ENCODE measurements at regions not wholly inside any gene's neighbourhood (a gene's known extent, or its start where the extent isn't known, plus 50 kb on each side); places are given as distances from the start of the nearest gene placed in this dataset.
"Not testable (repeated sequence)": the region's sequence is repeated elsewhere in the genome, so short reads cannot be mapped to it uniquely, and the experiment has no call there.

- no peaks in the 10 kb centered on the region for H3K9me3 Mint-ChIP-seq
- H3K4me3 Mint-ChIP-seq = no peak overlapping the region
- peak; percentile 38 for ATAC-seq (replicated peaks)
- H3K27me3 Mint-ChIP-seq = peaks cover 7% of the 10 kb centered on the region
- no peaks in the 10 kb centered on the region for H3K4me1 Mint-ChIP-seq
- no peaks in the 10 kb centered on the region for H3K36me3 Mint-ChIP-seq (ENCODE audit: low read depth)
- H3K27ac Mint-ChIP-seq = no peak overlapping the region
These were observed 97.5 kb downstream of the SH3YL1 start for GRCh38 chr2:166381-166780.

GRCh38 chr2:165530-165929, 98.3 kb downstream of the SH3YL1 start:
- H3K27me3 Mint-ChIP-seq = peaks cover 12% of the 10 kb centered on the region
- ATAC-seq (replicated peaks) = no peak
- no peak overlapping the region for H3K4me3 Mint-ChIP-seq
- no peaks in the 10 kb centered on the region for H3K36me3 Mint-ChIP-seq (ENCODE audit: low read depth)
- no peak overlapping the region for H3K27ac Mint-ChIP-seq
- H3K4me1 Mint-ChIP-seq = no peaks in the 10 kb centered on the region
- H3K9me3 Mint-ChIP-seq = no peaks in the 10 kb centered on the region

GRCh38 chr2:162473-163382, 101.1 kb downstream of the SH3YL1 start:
- Mint-ChIP-seq H3K36me3 (ENCODE audit: low read depth) (no peaks in the 10 kb centered on the region), H3K27me3 (peaks cover 20% of the 10 kb centered on the region), H3K4me1 (no peaks in the 10 kb centered on the region), H3K27ac (no peak overlapping the region), H3K9me3 (no peaks in the 10 kb centered on the region), H3K4me3 (no peak overlapping the region)
- no peak for ATAC-seq (replicated peaks)

- Mint-ChIP-seq H3K27ac (no peak overlapping the region), H3K27me3 (peaks cover 20% of the 10 kb centered on the region), H3K4me1 (no peaks in the 10 kb centered on the region), H3K9me3 (no peaks in the 10 kb centered on the region), H3K36me3 (ENCODE audit: low read depth) (no peaks in the 10 kb centered on the region), H3K4me3 (no peak overlapping the region)
- ATAC-seq (replicated peaks) = no peak
These were observed 102.1 kb downstream of the SH3YL1 start for GRCh38 chr2:161729-162128.

- no peaks in the 10 kb centered on the region for H3K36me3 Mint-ChIP-seq (ENCODE audit: low read depth)
- peaks cover 22% of the 10 kb centered on the region for H3K27me3 Mint-ChIP-seq
- H3K9me3 Mint-ChIP-seq = no peaks in the 10 kb centered on the region
These were observed 105.4 kb upstream of the FAM110C start for GRCh38 chr2:151553-152334.

GRCh38 chr2:145407-145806, 99.1 kb upstream of the FAM110C start:
- H3K36me3 Mint-ChIP-seq (ENCODE audit: low read depth) = no peaks in the 10 kb centered on the region
- H3K4me1 Mint-ChIP-seq = no peaks in the 10 kb centered on the region
- H3K4me3 Mint-ChIP-seq = no peak overlapping the region
- H3K9me3 Mint-ChIP-seq = no peaks in the 10 kb centered on the region
- ATAC-seq (replicated peaks) = no peak
- H3K27ac Mint-ChIP-seq = no peak overlapping the region
- H3K27me3 Mint-ChIP-seq = peaks cover 18% of the 10 kb centered on the region

More at GRCh38 chr2:151553-152334, 105.4 kb upstream of the FAM110C start:
- no peak overlapping the region for H3K4me3 Mint-ChIP-seq
- no peaks in the 10 kb centered on the region for H3K4me1 Mint-ChIP-seq
- no peak for ATAC-seq (replicated peaks)
- no peak overlapping the region for H3K27ac Mint-ChIP-seq

GRCh38 chr2:141611-142010, 95.3 kb upstream of the FAM110C start:
- Mint-ChIP-seq H3K4me1 (no peaks in the 10 kb centered on the region), H3K27me3 (peaks cover 20% of the 10 kb centered on the region), H3K36me3 (ENCODE audit: low read depth) (no peaks in the 10 kb centered on the region), H3K4me3 (no peak overlapping the region), H3K9me3 (no peaks in the 10 kb centered on the region), H3K27ac (no peak overlapping the region)
- no peak for ATAC-seq (replicated peaks)

- H3K27me3 Mint-ChIP-seq = peaks cover 32% of the 10 kb centered on the region
- no peak for ATAC-seq (replicated peaks)
- no peak overlapping the region for H3K4me3 Mint-ChIP-seq
- H3K36me3 Mint-ChIP-seq (ENCODE audit: low read depth) = no peaks in the 10 kb centered on the region
- no peaks in the 10 kb centered on the region for H3K9me3 Mint-ChIP-seq
- no peak overlapping the region for H3K27ac Mint-ChIP-seq
- H3K4me1 Mint-ChIP-seq = no peaks in the 10 kb centered on the region
These were observed 90.4 kb upstream of the FAM110C start for GRCh38 chr2:136666-137065.

- ATAC-seq (replicated peaks) = no peak
- peaks cover 27% of the 10 kb centered on the region for H3K27me3 Mint-ChIP-seq
- H3K27ac Mint-ChIP-seq = no peak overlapping the region
- H3K9me3 Mint-ChIP-seq = no peaks in the 10 kb centered on the region
- H3K36me3 Mint-ChIP-seq (ENCODE audit: low read depth) = no peaks in the 10 kb centered on the region
- no peaks in the 10 kb centered on the region for H3K4me1 Mint-ChIP-seq
- H3K4me3 Mint-ChIP-seq = no peak overlapping the region
These were observed 87.6 kb upstream of the FAM110C start for GRCh38 chr2:133675-134593.

- H3K4me1 Mint-ChIP-seq; H3K4me3 Mint-ChIP-seq; H3K36me3 Mint-ChIP-seq (ENCODE audit: low read depth); H3K9me3 Mint-ChIP-seq; ATAC-seq (replicated peaks); H3K27ac Mint-ChIP-seq: not testable (repeated sequence)
- peaks cover 32% of the 10 kb centered on the region for H3K27me3 Mint-ChIP-seq
These were observed 80.5 kb upstream of the FAM110C start for GRCh38 chr2:126769-127168.

GRCh38 chr2:124241-124880, 78.1 kb upstream of the FAM110C start:
- H3K9me3 Mint-ChIP-seq = no peaks in the 10 kb centered on the region
- no peak overlapping the region for H3K4me3 Mint-ChIP-seq
- no peaks in the 10 kb centered on the region for H3K36me3 Mint-ChIP-seq (ENCODE audit: low read depth)
- H3K27ac Mint-ChIP-seq = no peak overlapping the region
- peaks cover 21% of the 10 kb centered on the region for H3K27me3 Mint-ChIP-seq
- H3K4me1 Mint-ChIP-seq = peaks cover 4% of the 10 kb centered on the region
- ATAC-seq (replicated peaks) = no peak

GRCh38 chr2:116953-117352, 70.6 kb upstream of the FAM110C start:
- Mint-ChIP-seq H3K4me3 (no peak overlapping the region), H3K27ac (no peak overlapping the region), H3K27me3 (peaks cover 28% of the 10 kb centered on the region), H3K4me1 (no peaks in the 10 kb centered on the region), H3K9me3 (no peaks in the 10 kb centered on the region), H3K36me3 (ENCODE audit: low read depth) (no peaks in the 10 kb centered on the region)
- no peak for ATAC-seq (replicated peaks)

GRCh38 chr2:115303-115702, 69.0 kb upstream of the FAM110C start:
- H3K36me3 Mint-ChIP-seq (ENCODE audit: low read depth) = no peaks in the 10 kb centered on the region
- no peaks in the 10 kb centered on the region for H3K9me3 Mint-ChIP-seq
- H3K27me3 Mint-ChIP-seq = peaks cover 30% of the 10 kb centered on the region
- H3K27ac Mint-ChIP-seq = no peak overlapping the region
- no peak for ATAC-seq (replicated peaks)
- no peaks in the 10 kb centered on the region for H3K4me1 Mint-ChIP-seq
- no peak overlapping the region for H3K4me3 Mint-ChIP-seq

GRCh38 chr2:114616-115015, 68.3 kb upstream of the FAM110C start:
- H3K9me3 Mint-ChIP-seq = no peaks in the 10 kb centered on the region
- no peaks in the 10 kb centered on the region for H3K4me1 Mint-ChIP-seq

More at GRCh38 chr2:114616-115015, 68.3 kb upstream of the FAM110C start:
- peaks cover 30% of the 10 kb centered on the region for H3K27me3 Mint-ChIP-seq
- ATAC-seq (replicated peaks) = no peak
- no peak overlapping the region for H3K27ac Mint-ChIP-seq
- no peak overlapping the region for H3K4me3 Mint-ChIP-seq
- H3K36me3 Mint-ChIP-seq (ENCODE audit: low read depth) = no peaks in the 10 kb centered on the region
